Neural crest cell (in vitro differentiated cells): ENCODE measurements at regions not wholly inside any gene's neighbourhood (a gene's known extent, or its start where the extent isn't known, plus 50 kb on each side); places are given as distances from the start of the nearest gene placed in this dataset.

Experiments
- DNase-seq: peaks from one replicate; pipeline ENCODE4 v3.0.0; 2021; ENCODE audit warnings: low read depth, mixed read lengths, low spot score
- H3K27ac Mint-ChIP-seq: one replicate; pipeline ENCODE4 v1.8.0; 2021; ENCODE audit warnings: mild to moderate bottlenecking, mixed read lengths; ENCODE audit not compliant: unreplicated experiment
- H3K27me3 Mint-ChIP-seq: 2 replicates; pipeline ENCODE4 v1.8.0; 2021; ENCODE audit warnings: low read depth, mild to moderate bottlenecking, mixed read lengths
- H3K36me3 Mint-ChIP-seq: 2 replicates; pipeline ENCODE4 v1.8.0; 2021; ENCODE audit warnings: low read depth, mild to moderate bottlenecking, mixed read lengths
- H3K4me1 Mint-ChIP-seq: 2 replicates; pipeline ENCODE4 v1.8.0; 2021; ENCODE audit warnings: mixed read lengths
- H3K4me3 Mint-ChIP-seq: one replicate; pipeline ENCODE4 v1.8.0; 2021; ENCODE audit warnings: mild to moderate bottlenecking, mixed read lengths
- H3K9me3 Mint-ChIP-seq: 2 replicates; pipeline ENCODE4 v1.8.0; 2021; ENCODE audit warnings: mixed read lengths
- TF ChIP-seq, protein P1 (sequence below): fragments of 200-600 bp; sonication (generic); conservative IDR thresholded peaks from 2 replicates; pipeline ENCODE4 v1.5.0; 2021; ENCODE audit warnings: antibody characterized with exemption, mild to moderate bottlenecking

DNA sequence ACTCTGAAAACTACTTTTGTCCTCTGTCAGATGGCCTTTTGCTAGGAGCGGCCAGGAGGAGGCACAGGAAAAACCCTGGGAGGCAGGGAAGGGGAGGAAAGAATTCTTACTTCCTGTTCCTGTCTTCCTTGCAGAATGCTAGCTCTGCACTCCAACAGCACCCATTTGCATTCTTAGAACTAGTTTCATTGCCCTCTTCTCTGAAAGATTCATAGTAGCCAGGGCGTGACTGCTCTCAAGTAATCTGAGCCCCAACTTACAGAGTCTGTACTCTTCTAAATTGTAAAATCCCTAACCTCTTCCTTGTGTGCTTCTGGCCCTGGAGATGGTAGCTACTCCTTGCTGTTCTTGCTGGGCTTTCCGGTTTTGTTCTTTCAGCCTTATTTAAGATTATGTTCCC lies 75.3 kb upstream of the STEAP1 start:
- peaks cover 2% of the 10 kb centered on the region for H3K36me3 Mint-ChIP-seq
- H3K9me3 Mint-ChIP-seq = no peaks in the 10 kb centered on the region
- no peak for DNase-seq
- no peaks in the 10 kb centered on the region for H3K4me1 Mint-ChIP-seq
- TF ChIP-seq, protein P1, sequence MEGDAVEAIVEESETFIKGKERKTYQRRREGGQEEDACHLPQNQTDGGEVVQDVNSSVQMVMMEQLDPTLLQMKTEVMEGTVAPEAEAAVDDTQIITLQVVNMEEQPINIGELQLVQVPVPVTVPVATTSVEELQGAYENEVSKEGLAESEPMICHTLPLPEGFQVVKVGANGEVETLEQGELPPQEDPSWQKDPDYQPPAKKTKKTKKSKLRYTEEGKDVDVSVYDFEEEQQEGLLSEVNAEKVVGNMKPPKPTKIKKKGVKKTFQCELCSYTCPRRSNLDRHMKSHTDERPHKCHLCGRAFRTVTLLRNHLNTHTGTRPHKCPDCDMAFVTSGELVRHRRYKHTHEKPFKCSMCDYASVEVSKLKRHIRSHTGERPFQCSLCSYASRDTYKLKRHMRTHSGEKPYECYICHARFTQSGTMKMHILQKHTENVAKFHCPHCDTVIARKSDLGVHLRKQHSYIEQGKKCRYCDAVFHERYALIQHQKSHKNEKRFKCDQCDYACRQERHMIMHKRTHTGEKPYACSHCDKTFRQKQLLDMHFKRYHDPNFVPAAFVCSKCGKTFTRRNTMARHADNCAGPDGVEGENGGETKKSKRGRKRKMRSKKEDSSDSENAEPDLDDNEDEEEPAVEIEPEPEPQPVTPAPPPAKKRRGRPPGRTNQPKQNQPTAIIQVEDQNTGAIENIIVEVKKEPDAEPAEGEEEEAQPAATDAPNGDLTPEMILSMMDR = no peak
- H3K4me3 Mint-ChIP-seq = no peak overlapping the region
- H3K27ac Mint-ChIP-seq = no peak overlapping the region
- no peaks in the 10 kb centered on the region for H3K27me3 Mint-ChIP-seq

DNA sequence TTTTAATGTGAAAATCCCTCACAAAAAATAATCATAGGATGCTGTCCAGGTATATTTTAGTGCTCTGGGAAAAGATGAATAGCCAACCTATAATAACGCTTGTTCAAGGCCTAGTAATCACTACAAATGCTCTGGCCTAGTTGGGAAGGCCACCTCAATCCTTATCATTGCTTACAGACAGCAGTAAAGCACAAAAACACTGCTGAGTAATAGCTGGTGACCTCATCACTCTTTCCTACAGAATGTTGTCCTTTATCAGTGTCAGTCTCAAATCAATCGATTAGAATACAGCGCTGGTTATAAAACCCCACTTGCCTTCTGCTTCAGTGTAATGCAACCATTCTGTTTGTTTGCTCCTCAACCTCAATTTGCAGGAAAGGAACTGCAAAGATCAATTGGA lies 72.6 kb upstream of the STEAP1 start:
- no peak overlapping the region for H3K27ac Mint-ChIP-seq
- H3K4me1 Mint-ChIP-seq = no peaks in the 10 kb centered on the region
- TF ChIP-seq, protein P1 = no peak
- no peaks in the 10 kb centered on the region for H3K27me3 Mint-ChIP-seq
- H3K36me3 Mint-ChIP-seq = no peaks in the 10 kb centered on the region
- no peak for DNase-seq
- H3K9me3 Mint-ChIP-seq = no peaks in the 10 kb centered on the region
- H3K4me3 Mint-ChIP-seq = no peak overlapping the region

DNA sequence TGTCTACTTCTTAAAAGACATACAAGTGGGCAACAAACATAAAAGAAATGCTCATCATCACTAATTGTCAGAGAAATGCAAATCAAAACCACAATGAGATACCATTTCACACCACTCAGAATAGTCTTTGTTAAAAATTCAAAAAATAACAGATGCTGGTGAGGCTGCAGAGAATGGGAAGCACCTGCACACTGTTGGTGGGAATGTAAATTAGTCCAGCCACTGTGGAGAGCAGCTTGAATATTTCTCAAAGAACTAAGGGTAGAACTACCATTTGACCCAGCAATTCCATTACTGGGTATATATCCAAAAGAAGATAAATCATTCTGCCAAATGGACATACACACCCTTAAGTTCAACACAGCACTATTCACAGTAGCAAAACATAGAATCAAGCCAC lies 61.8 kb upstream of the STEAP1 start:
- H3K27me3 Mint-ChIP-seq = no peaks in the 10 kb centered on the region
- TF ChIP-seq, protein P1 = no peak

DNA sequence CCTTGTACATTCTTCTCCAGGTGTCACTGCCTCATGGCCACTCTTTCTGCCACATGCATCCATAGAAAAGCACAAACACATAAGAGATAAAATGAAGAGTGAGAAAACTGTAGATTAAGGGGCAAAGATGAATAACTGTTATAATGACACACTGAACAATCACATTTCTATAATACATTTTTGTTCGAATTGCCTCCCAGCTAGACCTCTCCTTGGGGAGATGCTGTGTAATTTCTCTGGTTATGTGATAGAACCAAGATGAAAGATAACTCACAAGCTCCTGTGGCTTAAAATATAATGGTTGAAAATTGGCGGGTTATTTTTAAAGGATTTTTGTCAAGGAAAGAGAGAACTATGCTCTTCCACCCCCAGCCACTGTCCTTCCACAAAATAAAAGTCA lies 60.2 kb upstream of the STEAP1 start:
- Mint-ChIP-seq H3K36me3 (no peaks in the 10 kb centered on the region), H3K4me1 (no peaks in the 10 kb centered on the region), H3K27ac (no peak overlapping the region), H3K4me3 (no peak overlapping the region), H3K27me3 (no peaks in the 10 kb centered on the region), H3K9me3 (peaks cover 13% of the 10 kb centered on the region)
- no peak for DNase-seq
- TF ChIP-seq, protein P1 = no peak

More for the DNA sequence above, 61.8 kb upstream of the STEAP1 start:
- Mint-ChIP-seq H3K4me3 (no peak overlapping the region), H3K36me3 (no peaks in the 10 kb centered on the region), H3K9me3 (peaks cover 16% of the 10 kb centered on the region), H3K27ac (no peak overlapping the region), H3K4me1 (no peaks in the 10 kb centered on the region)
- no peak for DNase-seq
